ENCODE measurements at regions not wholly inside any gene's neighbourhood (a gene's known extent, or its start where the extent isn't known, plus 50 kb on each side); places are given as distances from the start of the nearest gene placed in this dataset.
"Not testable (repeated sequence)": the region's sequence is repeated elsewhere in the genome, so short reads cannot be mapped to it uniquely, and the experiment has no call there.

GRCh38 chr21:34262469-34262845, 101.3 kb upstream of the KCNE2 start:
- DNase-seq: no peak
- no peak for ATAC-seq
- intact Hi-C loops (cut with DNase I, micrococcal nuclease): no loop called here

GRCh38 chr21:34263629-34264028, 100.2 kb upstream of the KCNE2 start:
- no peak for ATAC-seq
- intact Hi-C loops (cut with DNase I, micrococcal nuclease): no loop called here
- DNase-seq: no peak

GRCh38 chr21:34266351-34266750, 97.5 kb upstream of the KCNE2 start:
- intact Hi-C loops (cut with DNase I, micrococcal nuclease): no loop called here
- DNase-seq: no peak
- no peak for ATAC-seq

GRCh38 chr21:34268493-34268892, 95.3 kb upstream of the KCNE2 start:
- intact Hi-C loops (cut with DNase I, micrococcal nuclease): no loop called here
- no peak for ATAC-seq

DNA sequence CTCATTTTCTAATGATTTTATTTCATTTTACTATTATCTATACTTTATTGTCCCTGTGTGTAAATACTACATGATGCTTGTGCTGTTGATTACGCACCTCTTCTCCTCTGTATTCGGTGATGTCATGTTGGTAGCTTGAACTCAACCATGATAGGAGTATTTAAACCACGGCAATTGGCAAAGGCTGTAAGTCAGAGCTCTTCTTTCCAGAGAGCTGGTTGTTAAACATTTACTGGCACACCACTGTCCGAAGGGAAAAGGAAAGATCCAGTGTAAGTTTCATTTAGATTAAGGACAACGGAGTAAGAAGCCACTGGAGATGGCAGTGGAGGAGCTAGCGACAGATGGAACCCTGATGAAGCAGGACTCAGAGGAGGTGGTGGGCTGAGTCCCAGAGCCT, 93.4 kb upstream of the KCNE2 start:
- intact Hi-C loops (cut with DNase I, micrococcal nuclease): no loop called here
- ATAC-seq (no peak), DNase-seq (no peak)

More at GRCh38 chr21:34268493-34268892, 95.3 kb upstream of the KCNE2 start:
- DNase-seq: no peak

DNA sequence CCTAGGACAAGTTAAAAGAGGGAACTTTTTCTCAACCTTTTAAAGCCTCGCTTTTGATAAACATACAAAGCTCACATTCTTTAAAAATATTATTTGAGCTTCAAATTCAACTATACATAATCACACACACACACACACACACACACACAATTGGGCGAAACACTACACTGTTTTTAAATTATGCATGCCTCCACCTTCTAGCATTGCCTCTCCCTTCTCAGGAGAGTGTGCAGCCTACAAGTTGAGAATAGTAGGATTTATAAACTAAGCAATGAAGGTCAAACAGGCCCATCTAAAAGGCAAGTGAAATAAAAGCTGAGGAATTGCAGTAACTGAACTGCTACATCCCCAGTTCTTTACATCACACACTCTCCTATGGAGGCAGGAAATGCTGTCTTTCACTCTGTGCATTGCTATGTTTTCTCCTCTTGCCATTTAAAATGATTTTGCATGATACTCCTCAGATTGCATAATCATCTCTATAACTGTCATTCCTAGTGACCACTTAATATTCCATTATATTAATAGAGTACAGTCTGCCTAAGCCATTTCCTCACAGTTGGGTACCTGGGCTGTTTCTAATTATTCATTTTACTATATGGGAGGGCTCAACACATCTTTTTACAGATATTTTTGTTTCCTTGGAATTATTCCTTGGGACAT, 92.5 kb upstream of the KCNE2 start:
- intact Hi-C loops (cut with DNase I, micrococcal nuclease): no loop called here
- no peak for ATAC-seq
- DNase-seq: no peak

DNA sequence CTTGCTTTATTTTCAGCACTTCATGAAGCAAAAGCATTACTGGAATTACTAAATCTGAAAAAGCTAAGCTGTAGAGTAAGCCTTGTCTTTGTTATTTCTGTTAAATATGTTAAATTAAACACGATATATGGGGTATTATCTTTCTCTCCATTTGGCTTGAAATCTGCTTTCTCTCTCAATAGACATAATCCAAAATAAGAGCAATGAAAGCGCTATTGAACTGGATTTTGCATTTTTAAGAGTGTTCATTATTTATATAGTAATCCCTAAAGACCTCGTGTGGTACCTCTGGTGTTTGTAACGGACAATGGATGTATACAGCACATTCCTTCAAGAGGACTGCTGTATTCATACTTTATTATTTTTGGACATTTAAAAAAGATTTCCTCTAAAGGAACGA, 91.5 kb upstream of the KCNE2 start:
- ATAC-seq (no peak), DNase-seq (no peak)
- intact Hi-C loops (cut with DNase I, micrococcal nuclease): no loop called here

DNA sequence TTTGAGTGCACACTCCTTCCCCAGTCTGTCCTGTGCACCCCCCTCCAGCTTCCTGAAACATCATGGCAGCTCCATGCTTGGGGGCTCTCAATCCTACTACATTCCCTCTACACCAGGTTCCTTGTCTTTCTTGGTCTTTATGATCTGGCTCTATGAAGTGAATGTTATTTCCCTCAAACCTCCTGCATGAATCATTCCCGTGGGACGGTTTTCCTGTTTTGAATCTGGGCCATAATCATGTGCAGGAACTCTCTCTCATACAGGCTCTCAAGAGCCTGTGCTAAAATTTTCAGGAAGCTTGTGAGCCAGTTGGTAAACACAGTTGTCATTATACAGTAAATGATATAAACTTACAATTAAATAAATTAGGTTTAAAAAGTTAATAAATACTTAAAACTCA, 89.8 kb upstream of the KCNE2 start:
- no peak for DNase-seq
- no peak for ATAC-seq
- intact Hi-C loops (cut with DNase I, micrococcal nuclease): no loop called here

DNA sequence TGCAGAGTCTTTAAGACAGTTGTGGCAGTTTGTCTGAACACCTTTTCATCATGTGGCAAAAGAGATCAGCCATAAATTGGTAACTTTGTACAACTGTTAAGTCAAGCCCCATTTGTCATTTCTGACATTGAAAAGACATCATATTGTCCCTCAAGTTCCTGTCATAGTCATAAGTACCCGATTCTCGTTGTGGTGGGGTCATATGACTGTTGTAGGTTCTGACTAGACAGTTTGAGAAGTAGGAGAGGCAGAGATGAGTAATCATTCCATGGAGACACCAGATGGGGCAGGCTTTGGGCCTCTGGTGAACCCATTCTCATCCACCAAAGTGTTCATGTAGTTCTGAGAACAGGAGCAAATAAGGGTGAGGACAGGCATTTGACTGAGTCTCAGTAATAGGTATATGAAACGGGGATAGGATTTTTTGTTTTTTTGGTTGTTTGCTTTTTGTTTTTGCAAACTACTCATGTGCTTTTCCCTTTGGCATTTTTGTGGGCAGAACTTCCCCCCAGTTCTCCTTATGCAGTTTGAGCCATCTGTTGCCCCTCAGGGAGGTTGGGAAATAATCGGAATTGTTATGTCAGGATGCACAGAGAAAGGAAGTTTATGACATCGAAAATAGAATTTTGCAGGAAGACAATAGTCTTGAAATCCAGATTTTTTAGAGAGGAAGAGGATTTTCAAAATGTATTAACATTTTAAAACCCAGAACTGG, 86.9 kb upstream of the KCNE2 start:
- ATAC-seq: no peak
- DNase-seq: no peak
- intact Hi-C loops (cut with DNase I, micrococcal nuclease): no loop called here

DNA sequence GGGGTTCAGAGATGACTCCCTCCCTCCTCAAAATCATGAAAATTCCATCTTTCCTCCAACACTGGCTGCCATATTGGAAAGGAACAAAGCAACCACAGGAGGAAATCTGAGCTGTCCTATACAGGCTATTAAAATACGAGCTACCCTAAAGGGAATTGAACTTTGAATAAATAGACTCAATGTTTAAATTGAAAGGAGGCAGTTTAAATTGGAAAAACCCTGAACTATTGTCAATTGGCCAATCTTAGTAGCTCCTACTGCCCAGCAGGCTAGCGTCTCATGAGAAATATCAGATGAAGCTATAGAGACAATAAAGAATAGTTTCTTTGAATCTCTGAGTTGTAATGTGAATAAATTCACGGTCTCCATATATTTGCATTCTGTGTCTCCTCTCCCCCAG, 85.4 kb upstream of the KCNE2 start:
- DNase-seq: no peak
- ATAC-seq: no peak
- intact Hi-C loops (cut with DNase I, micrococcal nuclease): no loop called here

DNA sequence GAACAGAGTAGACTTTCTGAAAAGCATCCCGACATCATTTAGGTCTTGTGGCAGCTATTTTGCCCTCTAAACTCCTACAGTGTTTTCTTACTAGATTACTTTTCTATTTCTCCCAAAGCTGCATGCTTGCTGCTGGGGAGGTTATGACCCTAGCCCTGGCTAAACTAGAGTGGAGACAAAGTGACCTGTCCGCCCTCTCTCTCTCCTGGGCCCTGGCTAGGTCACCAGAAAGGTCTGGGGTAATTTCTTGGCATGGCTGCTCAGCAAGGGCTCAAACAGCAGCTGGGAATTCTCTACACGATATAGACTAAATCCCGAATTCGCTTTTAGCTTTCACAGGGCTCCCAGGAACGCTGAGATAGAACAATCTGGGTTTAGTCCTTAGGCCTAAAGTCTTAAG, 84.5 kb upstream of the KCNE2 start:
- ATAC-seq (no peak), DNase-seq (no peak)
- intact Hi-C loops (cut with DNase I, micrococcal nuclease): no loop called here

DNA sequence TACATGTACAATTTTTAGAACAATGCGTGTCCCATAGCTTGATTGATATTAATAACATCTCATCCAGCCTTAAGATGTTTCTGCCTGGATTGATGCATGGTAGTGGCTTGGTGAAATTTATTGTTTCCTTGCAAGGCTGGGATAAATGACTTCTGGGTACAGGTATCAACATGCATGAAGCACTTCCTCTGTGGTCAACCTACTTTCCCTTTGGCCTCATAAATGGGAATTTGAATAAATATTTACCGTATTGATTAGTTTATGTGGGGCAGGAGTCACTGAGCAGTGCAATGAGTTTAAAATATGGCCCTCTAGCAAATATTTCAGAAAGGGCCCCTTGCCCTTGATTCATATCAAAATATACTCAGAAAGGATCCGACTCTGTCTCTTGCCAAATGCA, 83.9 kb upstream of the KCNE2 start:
- DNase-seq (no peak), ATAC-seq (no peak)
- intact Hi-C loops (cut with DNase I, micrococcal nuclease): no loop called here

GRCh38 chr21:34280389-34280795, 83.4 kb upstream of the KCNE2 start:
- ATAC-seq: no peak
- peak in 1 of 2 donors; percentile 26 for DNase-seq
- intact Hi-C loops (cut with DNase I, micrococcal nuclease): no loop called here

DNA sequence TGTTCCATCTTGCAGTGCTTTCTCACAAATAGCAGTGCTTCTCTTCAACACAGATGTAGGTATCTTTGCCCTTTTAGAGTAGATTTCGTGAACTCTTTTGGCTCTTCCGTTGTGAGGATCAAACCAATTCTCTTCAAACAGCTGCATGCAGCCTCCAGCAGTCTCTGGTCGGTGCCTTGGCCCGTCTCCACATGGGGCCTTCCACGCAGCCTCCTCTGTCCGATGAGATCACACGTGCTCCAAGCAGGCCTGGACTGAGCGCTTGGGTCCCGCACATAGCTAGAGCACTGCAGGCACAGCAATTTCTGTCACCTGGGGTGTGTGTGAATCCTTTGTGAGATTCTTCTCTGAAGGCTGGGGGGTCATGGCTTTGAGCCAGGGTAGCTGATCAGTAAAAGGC, 82.8 kb upstream of the KCNE2 start:
- intact Hi-C loops (cut with DNase I, micrococcal nuclease): no loop called here
- ATAC-seq (no peak), DNase-seq (peak in 1 of 2 donors; percentile 9)

DNA sequence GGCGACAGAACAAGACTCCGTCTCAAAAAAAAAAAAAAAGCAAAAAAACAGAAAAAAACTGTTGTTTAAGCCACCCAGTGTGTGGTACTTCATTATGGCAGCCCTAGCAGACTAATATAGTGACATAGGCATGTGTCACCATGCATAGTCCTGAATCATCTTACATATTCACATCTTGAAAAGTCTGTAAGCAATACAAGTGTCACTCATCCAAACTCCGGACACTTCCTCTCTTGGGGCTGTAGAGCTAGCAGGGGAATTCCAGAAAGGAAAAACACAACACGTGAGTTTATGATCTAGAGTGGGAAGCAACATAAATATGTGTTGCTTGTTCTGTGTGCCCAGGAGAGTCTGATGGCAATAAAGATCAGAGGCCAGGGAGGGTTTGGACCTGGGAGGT, 81.6 kb upstream of the KCNE2 start:
- intact Hi-C loops (cut with DNase I, micrococcal nuclease): no loop called here
- no peak for ATAC-seq
- no peak for DNase-seq

DNA sequence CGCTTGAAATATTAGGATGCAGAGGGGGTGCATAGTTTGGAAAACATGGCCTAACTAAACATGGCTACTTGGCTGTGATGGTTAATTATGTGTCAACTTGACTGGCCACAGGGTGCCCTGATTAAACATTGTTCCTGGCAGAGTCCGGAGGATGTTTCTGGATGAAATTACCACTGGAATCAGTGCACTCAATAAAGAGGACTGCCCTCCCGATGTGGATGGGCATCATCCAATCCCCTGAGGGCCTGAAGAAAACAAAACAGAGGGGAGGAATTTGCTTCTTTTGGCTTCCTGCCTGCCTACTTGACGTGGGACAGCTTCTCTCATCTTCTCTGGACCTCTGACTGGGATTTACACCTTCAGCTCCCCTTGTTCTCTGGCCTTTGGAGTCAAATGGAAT, 79.1 kb upstream of the KCNE2 start:
- intact Hi-C loops (cut with DNase I, micrococcal nuclease): no loop called here
- no peak for DNase-seq
- no peak for ATAC-seq

- ATAC-seq; intact Hi-C loops (cut with DNase I, micrococcal nuclease); DNase-seq: not testable (repeated sequence)
Observed at GRCh38 chr21:34288042-34288441, 75.8 kb upstream of the KCNE2 start.

DNA sequence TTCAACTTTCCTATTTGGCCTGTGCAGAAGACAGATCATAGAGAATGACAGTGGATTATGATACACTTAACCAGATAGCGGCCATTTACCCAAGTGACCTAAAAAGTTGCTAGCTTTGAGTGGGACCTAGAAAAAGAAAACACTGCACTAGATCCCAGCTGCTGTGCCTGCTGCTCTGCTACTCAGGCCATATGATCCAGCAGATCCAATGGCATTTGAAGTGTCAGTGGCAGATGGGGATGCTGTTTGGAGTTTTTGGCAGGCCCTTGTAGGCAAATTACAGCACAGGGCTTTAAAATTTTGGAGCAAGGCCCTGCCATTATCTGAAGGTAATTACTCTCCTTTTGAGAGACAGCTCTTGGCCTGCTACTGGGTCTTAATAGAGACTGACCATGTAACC, 74.0 kb upstream of the KCNE2 start:
- no peak for DNase-seq
- intact Hi-C loops (cut with DNase I, micrococcal nuclease): no loop called here
- no peak for ATAC-seq

DNA sequence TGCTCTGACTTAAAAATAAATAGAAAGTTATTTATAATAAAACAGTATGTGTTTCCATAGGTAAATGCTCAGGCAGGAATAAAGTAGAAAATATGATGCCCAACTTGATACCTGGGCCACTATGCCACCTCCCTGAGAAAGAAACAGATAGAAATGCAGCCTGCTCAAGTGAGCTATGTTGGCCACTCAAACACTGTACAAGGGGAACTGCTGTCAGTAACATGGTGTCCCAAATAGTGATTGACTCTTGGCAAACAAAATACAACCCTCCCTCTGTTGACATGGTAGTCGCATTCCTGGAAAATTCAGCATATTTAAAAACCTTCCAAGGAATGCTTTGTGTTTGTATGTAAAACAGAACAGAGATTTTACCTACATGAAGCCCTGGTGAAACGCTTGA, 66.9 kb upstream of the KCNE2 start:
- ATAC-seq (no peak), DNase-seq (no peak)
- intact Hi-C loops (cut with DNase I, micrococcal nuclease): no loop called here

- ATAC-seq: no peak
- peak in 1 of 2 donors; percentile 25 for DNase-seq
- intact Hi-C loops (cut with DNase I, micrococcal nuclease): no loop called here
Observed at GRCh38 chr21:34298534-34299167, 65.2 kb upstream of the KCNE2 start.

DNA sequence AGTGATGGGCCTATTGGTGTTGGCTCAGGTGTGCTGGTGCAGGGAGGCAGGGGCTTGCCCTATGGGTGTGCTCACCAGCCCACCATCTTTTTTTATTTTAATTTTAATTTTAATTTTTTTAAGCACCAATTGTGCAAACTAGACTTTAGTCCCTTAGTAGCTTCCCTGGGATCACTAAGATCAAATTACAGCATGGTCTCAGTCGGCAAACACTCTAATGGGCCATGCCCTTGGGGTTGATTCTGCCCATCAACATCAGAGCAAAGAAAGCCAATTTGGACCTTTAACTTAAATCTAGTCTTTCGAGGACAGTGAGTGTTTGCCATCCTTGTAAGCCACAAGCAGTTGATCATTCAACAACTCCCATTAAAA, 64.7 kb upstream of the KCNE2 start:
- intact Hi-C loops (cut with DNase I, micrococcal nuclease): no loop called here
- no peak for DNase-seq
- ATAC-seq: no peak

Data from left colon (tissue), 2 donors.